ENCODE measurements at regions not wholly inside any gene's neighbourhood (a gene's known extent, or its start where the extent isn't known, plus 50 kb on each side); places are given as distances from the start of the nearest gene placed in this dataset.

- TF ChIP-seq CTCF (IDR thresholded peaks at IDR 0.05; ENCODE audit: borderline replicate concordance, insufficient read depth, low read depth, low read length): no peak
- no peak overlapping the region for H3K4me3 ChIP-seq (ENCODE audit: low read depth, low read length)
Measured at GRCh38 chr7:28231176-28231575, 50.6 kb upstream of the JAZF1 start.

- no peak overlapping the region for H3K4me3 ChIP-seq (ENCODE audit: low read depth, low read length)
- TF ChIP-seq CTCF (IDR thresholded peaks at IDR 0.05; ENCODE audit: borderline replicate concordance, insufficient read depth, low read depth, low read length): no peak
Measured at GRCh38 chr7:28236560-28236959, 56.0 kb upstream of the JAZF1 start.

GRCh38 chr7:28237363-28237762, 56.8 kb upstream of the JAZF1 start:
- H3K4me3 ChIP-seq (ENCODE audit: low read depth, low read length): no peak overlapping the region
- no peak for TF ChIP-seq CTCF (IDR thresholded peaks at IDR 0.05; ENCODE audit: borderline replicate concordance, insufficient read depth, low read depth, low read length)

GRCh38 chr7:28239823-28240204, 59.2 kb upstream of the JAZF1 start:
- no peak for TF ChIP-seq CTCF (IDR thresholded peaks at IDR 0.05; ENCODE audit: borderline replicate concordance, insufficient read depth, low read depth, low read length)
- H3K4me3 ChIP-seq (ENCODE audit: low read depth, low read length): no peak overlapping the region

GRCh38 chr7:28240481-28240880, 59.9 kb upstream of the JAZF1 start:
- no peak overlapping the region for H3K4me3 ChIP-seq (ENCODE audit: low read depth, low read length)
- TF ChIP-seq CTCF (IDR thresholded peaks at IDR 0.05; ENCODE audit: borderline replicate concordance, insufficient read depth, low read depth, low read length): no peak

- no peak overlapping the region for H3K4me3 ChIP-seq (ENCODE audit: low read depth, low read length)
- TF ChIP-seq CTCF (IDR thresholded peaks at IDR 0.05; ENCODE audit: borderline replicate concordance, insufficient read depth, low read depth, low read length): no peak
Measured at GRCh38 chr7:28243861-28244260, 63.3 kb upstream of the JAZF1 start.

- H3K4me3 ChIP-seq (ENCODE audit: low read depth, low read length): no peak overlapping the region
- no peak for TF ChIP-seq CTCF (IDR thresholded peaks at IDR 0.05; ENCODE audit: borderline replicate concordance, insufficient read depth, low read depth, low read length)
Measured at GRCh38 chr7:28245123-28245878, 64.7 kb upstream of the JAZF1 start.
